Suprapubic skin (tissue), 4 donors: ENCODE measurements at regions not wholly inside any gene's neighbourhood (a gene's known extent, or its start where the extent isn't known, plus 50 kb on each side); places are given as distances from the start of the nearest gene placed in this dataset.

Source experiments
- CTCF ChIP-seq, 2 donors: fragments of 200-600 bp in 1 of 2; fragments of 450-650 bp in 1 of 2; sonication (generic) in 1 of 2; IDR thresholded peaks; one replicate each; pipeline ENCODE4 v1.5.1; 2016 to 2019; ENCODE audit warnings: antibody characterized with exemption in 2 of 2, mild to moderate bottlenecking in 1 of 2, moderate library complexity in 1 of 2
- EP300 ChIP-seq: sonication (generic); formaldehyde crosslinking; IDR thresholded peaks from one replicate; pipeline ENCODE4 v1.6.1; 2017; ENCODE audit warnings: antibody characterized with exemption
- POLR2A ChIP-seq, 2 donors: fragments of 450-650 bp; IDR thresholded peaks; one replicate each; pipeline ENCODE4 v1.6.1; 2017; ENCODE audit warnings: antibody characterized with exemption in 2 of 2, mild to moderate bottlenecking in 2 of 2, moderate library complexity in 2 of 2
- POLR2AphosphoS5 ChIP-seq, 3 donors: sonication (generic); formaldehyde crosslinking; IDR thresholded peaks; one replicate each; pipeline ENCODE4 v1.6.1; 2017; ENCODE audit warnings: antibody characterized with exemption in 3 of 3

GRCh38 chr3:40768536-40768935, 243.8 kb downstream of the ZNF621 start:
- TF ChIP-seq CTCF (IDR thresholded peaks at IDR 0.05) = no peak
- TF ChIP-seq POLR2AphosphoS5 (IDR thresholded peaks at IDR 0.05) = no peak
- TF ChIP-seq POLR2A (IDR thresholded peaks at IDR 0.05) = no peak
- TF ChIP-seq EP300 = no peak
